ENCODE measurements at regions not wholly inside any gene's neighbourhood (a gene's known extent, or its start where the extent isn't known, plus 50 kb on each side); places are given as distances from the start of the nearest gene placed in this dataset.

- DNase-seq = no peak
Measured at GRCh38 chr16:80299416-80299815, 241.4 kb upstream of the DYNLRB2 start.

- no peak for DNase-seq
Measured at GRCh38 chr16:80298676-80299075, 242.1 kb upstream of the DYNLRB2 start.

- DNase-seq = no peak
Measured at GRCh38 chr16:80296034-80296433, 244.8 kb upstream of the DYNLRB2 start.

- DNase-seq = no peak
Measured at GRCh38 chr16:80294172-80294571, 246.6 kb upstream of the DYNLRB2 start.

- DNase-seq = no peak
Measured at GRCh38 chr16:80288616-80289015, 252.2 kb upstream of the DYNLRB2 start.

GRCh38 chr16:80287674-80288073, 253.1 kb upstream of the DYNLRB2 start:
- DNase-seq = no peak

GRCh38 chr16:80285104-80285503, 255.7 kb upstream of the DYNLRB2 start:
- DNase-seq = no peak

GRCh38 chr16:80283466-80284392, 257.1 kb upstream of the DYNLRB2 start:
- no peak for DNase-seq

GRCh38 chr16:80280557-80280956, 260.2 kb upstream of the DYNLRB2 start:
- no peak for DNase-seq

GRCh38 chr16:80279656-80280055, 261.1 kb upstream of the DYNLRB2 start:
- no peak for DNase-seq

GRCh38 chr16:80277182-80277581, 263.6 kb upstream of the DYNLRB2 start:
- no peak for DNase-seq

GRCh38 chr16:80274576-80275191, 266.1 kb upstream of the DYNLRB2 start:
- no peak for DNase-seq

- DNase-seq = no peak
Measured at GRCh38 chr16:80273635-80274538, 266.9 kb upstream of the DYNLRB2 start.

GRCh38 chr16:80265624-80266306, 275.0 kb upstream of the DYNLRB2 start:
- DNase-seq = no peak

- no peak for DNase-seq
Measured at GRCh38 chr16:80263848-80264694, 276.7 kb upstream of the DYNLRB2 start.

- DNase-seq = no peak
Measured at GRCh38 chr16:80263181-80263823, 277.5 kb upstream of the DYNLRB2 start.

GRCh38 chr16:80260906-80261311, 279.9 kb upstream of the DYNLRB2 start:
- DNase-seq = no peak

GRCh38 chr16:80259290-80259805, 281.4 kb upstream of the DYNLRB2 start:
- DNase-seq = no peak

- no peak for DNase-seq
Measured at GRCh38 chr16:80258407-80258806, 282.4 kb upstream of the DYNLRB2 start.

- DNase-seq = no peak
Measured at GRCh38 chr16:80254970-80255369, 285.8 kb upstream of the DYNLRB2 start.

GRCh38 chr16:80253741-80254140, 287.1 kb upstream of the DYNLRB2 start:
- DNase-seq = no peak
